ENCODE measurements at regions not wholly inside any gene's neighbourhood (a gene's known extent, or its start where the extent isn't known, plus 50 kb on each side); places are given as distances from the start of the nearest gene placed in this dataset.

GRCh38 chr17:64788286-64789060 is 126.4 kb upstream of the SMURF2 start:
- ChIA-PET POLR2A (no interaction called here), CTCF (interaction anchor here (1.2 kb wide), 1 partner anchor 11 kb away, joined by 3 read pairs; no protein-coding TSS in a partner anchor)
- no peak for TF ChIP-seq CTCF (IDR thresholded peaks at IDR 0.05; ENCODE audit: insufficient read depth, low read length, missing control alignments)
- no peak for DNase-seq (ENCODE audit: low read depth, low spot score)
- H3K4me3 ChIP-seq (ENCODE audit: low read depth, low read length): no peak overlapping the region

- DNase-seq (ENCODE audit: low read depth, low spot score): no peak
- CTCF ChIA-PET: interaction anchor here (0.7 to 1.2 kb wide), 2 partner anchors 11 to 178 kb away, joined by 3 to 5 read pairs; no protein-coding TSS in a partner anchor
- POLR2A ChIA-PET: no interaction called here
- TF ChIP-seq CTCF (IDR thresholded peaks at IDR 0.05; ENCODE audit: insufficient read depth, low read length, missing control alignments): no peak
- H3K4me3 ChIP-seq (ENCODE audit: low read depth, low read length): no peak overlapping the region
Measured at GRCh38 chr17:64787921-64788271, 125.8 kb upstream of the SMURF2 start.

- no peak for DNase-seq (ENCODE audit: low read depth, low spot score)
- POLR2A ChIA-PET: no interaction called here
- no peak for TF ChIP-seq CTCF (IDR thresholded peaks at IDR 0.05; ENCODE audit: insufficient read depth, low read length, missing control alignments)
- no peak overlapping the region for H3K4me3 ChIP-seq (ENCODE audit: low read depth, low read length)
- CTCF ChIA-PET: interaction anchor here (0.7 to 1.2 kb wide), 2 partner anchors 10 to 178 kb away, joined by 3 to 5 read pairs; no protein-coding TSS in a partner anchor
Measured at GRCh38 chr17:64787255-64787920, 125.3 kb upstream of the SMURF2 start.

GRCh38 chr17:64786337-64786736 is 124.2 kb upstream of the SMURF2 start:
- ChIA-PET POLR2A (no interaction called here), CTCF (interaction anchor here (1.2 kb wide), 1 partner anchor 11 kb away, joined by 3 read pairs; no protein-coding TSS in a partner anchor)
- no peak for DNase-seq (ENCODE audit: low read depth, low spot score)
- TF ChIP-seq CTCF (IDR thresholded peaks at IDR 0.05; ENCODE audit: insufficient read depth, low read length, missing control alignments): no peak
- no peak overlapping the region for H3K4me3 ChIP-seq (ENCODE audit: low read depth, low read length)

- DNase-seq (ENCODE audit: low read depth, low spot score): no peak
- CTCF ChIA-PET: no interaction called here
- TF ChIP-seq CTCF (IDR thresholded peaks at IDR 0.05; ENCODE audit: insufficient read depth, low read length, missing control alignments): no peak
- H3K4me3 ChIP-seq (ENCODE audit: low read depth, low read length): no peak overlapping the region
- POLR2A ChIA-PET: no interaction called here
Measured at GRCh38 chr17:64785011-64785421, 122.9 kb upstream of the SMURF2 start.

- ChIA-PET CTCF (no interaction called here), POLR2A (no interaction called here)
- no peak for DNase-seq (ENCODE audit: low read depth, low spot score)
- H3K4me3 ChIP-seq (ENCODE audit: low read depth, low read length): no peak overlapping the region
- TF ChIP-seq CTCF (IDR thresholded peaks at IDR 0.05; ENCODE audit: insufficient read depth, low read length, missing control alignments): no peak
Measured at GRCh38 chr17:64784353-64785010, 122.4 kb upstream of the SMURF2 start.
